ENCODE measurements at regions not wholly inside any gene's neighbourhood (a gene's known extent, or its start where the extent isn't known, plus 50 kb on each side); places are given as distances from the start of the nearest gene placed in this dataset.

GRCh38 chr11:97938789-97939188, 1082.0 kb upstream of the CNTN5 start:
- Mint-ChIP-seq H3K27me3 (no peaks in the 10 kb centered on the region), H3K27ac (no peak overlapping the region), H3K36me3 (no peaks in the 10 kb centered on the region), H3K9me3 (peaks cover 5% of the 10 kb centered on the region), H3K4me1 (no peaks in the 10 kb centered on the region), H3K4me3 (no peak overlapping the region)
- DNase-seq = no peak

- Mint-ChIP-seq H3K36me3 (no peaks in the 10 kb centered on the region), H3K4me3 (no peak overlapping the region), H3K9me3 (peaks cover 5% of the 10 kb centered on the region), H3K27me3 (no peaks in the 10 kb centered on the region), H3K4me1 (no peaks in the 10 kb centered on the region), H3K27ac (no peak overlapping the region)
- no peak for DNase-seq
Measured at GRCh38 chr11:97943493-97943892, 1077.3 kb upstream of the CNTN5 start.

- Mint-ChIP-seq H3K4me1 (no peaks in the 10 kb centered on the region), H3K27ac (no peak overlapping the region), H3K4me3 (no peak overlapping the region), H3K9me3 (peaks cover 8% of the 10 kb centered on the region), H3K36me3 (no peaks in the 10 kb centered on the region), H3K27me3 (no peaks in the 10 kb centered on the region)
- DNase-seq = no peak
Measured at GRCh38 chr11:97948793-97949192, 1072.0 kb upstream of the CNTN5 start.

GRCh38 chr11:97955595-97955994, 1065.2 kb upstream of the CNTN5 start:
- Mint-ChIP-seq H3K27ac (no peak overlapping the region), H3K36me3 (no peaks in the 10 kb centered on the region), H3K27me3 (no peaks in the 10 kb centered on the region), H3K4me1 (no peaks in the 10 kb centered on the region), H3K9me3 (no peaks in the 10 kb centered on the region), H3K4me3 (no peak overlapping the region)
- no peak for DNase-seq

GRCh38 chr11:97956904-97957303, 1063.8 kb upstream of the CNTN5 start:
- Mint-ChIP-seq H3K9me3 (no peaks in the 10 kb centered on the region), H3K4me3 (no peak overlapping the region), H3K27me3 (no peaks in the 10 kb centered on the region), H3K36me3 (no peaks in the 10 kb centered on the region), H3K27ac (no peak overlapping the region), H3K4me1 (no peaks in the 10 kb centered on the region)
- no peak for DNase-seq

GRCh38 chr11:97961431-97961830, 1059.3 kb upstream of the CNTN5 start:
- H3K9me3 Mint-ChIP-seq = peaks cover 1% of the 10 kb centered on the region

GRCh38 chr11:97962758-97963157, 1058.0 kb upstream of the CNTN5 start:
- Mint-ChIP-seq H3K36me3 (no peaks in the 10 kb centered on the region), H3K4me1 (no peaks in the 10 kb centered on the region), H3K27ac (no peak overlapping the region), H3K27me3 (no peaks in the 10 kb centered on the region), H3K9me3 (peaks cover 1% of the 10 kb centered on the region), H3K4me3 (no peak overlapping the region)
- DNase-seq = no peak

More at GRCh38 chr11:97961431-97961830, 1059.3 kb upstream of the CNTN5 start:
- Mint-ChIP-seq H3K27ac (no peak overlapping the region), H3K4me3 (no peak overlapping the region), H3K4me1 (no peaks in the 10 kb centered on the region), H3K27me3 (no peaks in the 10 kb centered on the region), H3K36me3 (no peaks in the 10 kb centered on the region)
- no peak for DNase-seq

GRCh38 chr11:97963528-97964331, 1057.0 kb upstream of the CNTN5 start:
- Mint-ChIP-seq H3K27me3 (no peaks in the 10 kb centered on the region), H3K27ac (no peak overlapping the region), H3K4me3 (no peak overlapping the region), H3K4me1 (no peaks in the 10 kb centered on the region), H3K9me3 (peaks cover 1% of the 10 kb centered on the region), H3K36me3 (no peaks in the 10 kb centered on the region)
- DNase-seq = no peak

GRCh38 chr11:97964332-97965004, 1056.3 kb upstream of the CNTN5 start:
- H3K36me3 Mint-ChIP-seq = no peaks in the 10 kb centered on the region
- no peaks in the 10 kb centered on the region for H3K4me1 Mint-ChIP-seq
- no peak for DNase-seq
- H3K27me3 Mint-ChIP-seq = no peaks in the 10 kb centered on the region
- peaks cover 1% of the 10 kb centered on the region for H3K9me3 Mint-ChIP-seq
- no peak overlapping the region for H3K27ac Mint-ChIP-seq
- H3K4me3 Mint-ChIP-seq = no peak overlapping the region

GRCh38 chr11:97965849-97966646, 1054.7 kb upstream of the CNTN5 start:
- Mint-ChIP-seq H3K4me3 (no peak overlapping the region), H3K36me3 (no peaks in the 10 kb centered on the region), H3K27ac (no peak overlapping the region), H3K9me3 (peaks cover 1% of the 10 kb centered on the region), H3K4me1 (no peaks in the 10 kb centered on the region), H3K27me3 (no peaks in the 10 kb centered on the region)
- no peak for DNase-seq

- Mint-ChIP-seq H3K36me3 (no peaks in the 10 kb centered on the region), H3K4me3 (no peak overlapping the region), H3K27me3 (no peaks in the 10 kb centered on the region), H3K9me3 (peaks cover 1% of the 10 kb centered on the region), H3K27ac (no peak overlapping the region), H3K4me1 (no peaks in the 10 kb centered on the region)
- DNase-seq = no peak
Measured at GRCh38 chr11:97966901-97967300, 1053.8 kb upstream of the CNTN5 start.

- Mint-ChIP-seq H3K4me1 (no peaks in the 10 kb centered on the region), H3K4me3 (no peak overlapping the region), H3K27ac (no peak overlapping the region), H3K36me3 (no peaks in the 10 kb centered on the region), H3K9me3 (peaks cover 1% of the 10 kb centered on the region), H3K27me3 (no peaks in the 10 kb centered on the region)
- no peak for DNase-seq
Measured at GRCh38 chr11:97968071-97968470, 1052.7 kb upstream of the CNTN5 start.

GRCh38 chr11:97972731-97973130, 1048.0 kb upstream of the CNTN5 start:
- no peaks in the 10 kb centered on the region for H3K4me1 Mint-ChIP-seq
- H3K27ac Mint-ChIP-seq = no peak overlapping the region
- H3K9me3 Mint-ChIP-seq = peaks cover 1% of the 10 kb centered on the region
- no peak overlapping the region for H3K4me3 Mint-ChIP-seq
- DNase-seq = no peak
- H3K27me3 Mint-ChIP-seq = no peaks in the 10 kb centered on the region
- H3K36me3 Mint-ChIP-seq = no peaks in the 10 kb centered on the region

- H3K36me3 Mint-ChIP-seq = no peaks in the 10 kb centered on the region
- no peak for DNase-seq
Measured at GRCh38 chr11:97973352-97973857, 1047.3 kb upstream of the CNTN5 start.

More at GRCh38 chr11:97973352-97973857, 1047.3 kb upstream of the CNTN5 start:
- Mint-ChIP-seq H3K9me3 (peaks cover 1% of the 10 kb centered on the region), H3K27ac (no peak overlapping the region), H3K27me3 (no peaks in the 10 kb centered on the region), H3K4me1 (no peaks in the 10 kb centered on the region), H3K4me3 (no peak overlapping the region)
